ENCODE measurements at regions not wholly inside any gene's neighbourhood (a gene's known extent, or its start where the extent isn't known, plus 50 kb on each side); places are given as distances from the start of the nearest gene placed in this dataset.

- DNase-seq (ENCODE audit: low spot score): no peak
Observed at GRCh38 chr9:96087669-96088299, 212.3 kb downstream of the ERCC6L2 start.

- no peak for DNase-seq (ENCODE audit: low spot score)
Observed at GRCh38 chr9:96086936-96087571, 211.6 kb downstream of the ERCC6L2 start.

GRCh38 chr9:96085491-96086143, 210.1 kb downstream of the ERCC6L2 start:
- DNase-seq (ENCODE audit: low spot score): no peak

GRCh38 chr9:96084331-96084734, 208.8 kb downstream of the ERCC6L2 start:
- DNase-seq (ENCODE audit: low spot score): no peak

DNA sequence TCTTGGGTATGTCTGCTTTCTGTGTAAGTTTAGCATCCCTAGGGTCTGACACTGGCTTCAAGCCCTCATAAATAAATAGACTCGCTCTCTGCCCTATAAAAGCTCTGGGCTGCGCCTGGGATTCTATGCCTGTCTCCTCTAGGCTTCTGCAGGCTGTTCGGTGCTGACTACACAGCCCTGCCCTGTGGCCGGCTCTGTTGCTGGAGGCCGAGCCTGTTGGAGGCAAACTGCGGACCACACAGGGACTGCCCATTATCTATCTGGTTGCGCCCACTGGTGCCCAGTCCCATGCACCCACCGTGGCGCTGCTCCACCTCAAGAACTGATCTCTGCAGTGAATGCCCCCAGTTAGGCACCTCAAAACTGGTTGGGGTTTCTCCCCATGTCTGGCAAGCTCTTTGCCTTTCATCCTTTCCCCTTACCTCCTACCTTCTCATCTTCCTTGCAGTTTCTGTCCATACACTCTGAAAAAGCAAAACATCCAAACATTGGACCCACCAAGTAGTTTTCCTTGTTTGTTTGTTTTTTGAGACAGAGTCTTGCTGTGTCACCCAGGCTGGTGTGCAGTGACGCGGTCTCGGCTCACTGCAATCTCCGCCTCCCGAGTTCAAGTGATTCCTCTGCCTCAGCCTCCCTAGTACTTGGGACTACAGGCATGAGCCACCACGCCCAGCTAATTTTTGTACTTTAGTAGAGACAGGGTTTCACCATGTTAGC, 207.2 kb downstream of the ERCC6L2 start:
- no peak for DNase-seq (ENCODE audit: low spot score)

DNA sequence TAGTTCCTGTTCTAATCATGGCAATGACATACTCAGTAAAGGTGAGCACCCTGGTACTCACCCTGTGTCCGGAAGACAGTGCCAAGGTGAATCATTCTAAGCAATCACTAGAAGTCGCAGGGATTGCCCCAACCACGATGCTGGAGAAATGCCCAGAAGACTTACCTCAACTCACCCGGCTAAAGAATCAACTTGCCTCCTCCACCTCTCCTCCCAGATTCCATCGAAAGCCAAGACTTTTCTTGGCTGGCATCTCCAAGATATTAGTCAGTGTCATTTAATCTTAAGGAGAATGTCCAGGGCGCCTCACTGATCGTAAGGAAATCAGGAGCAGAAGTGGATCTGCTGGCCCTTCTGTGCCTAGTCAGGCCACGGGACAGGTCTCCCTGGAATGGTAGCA, 204.9 kb downstream of the ERCC6L2 start:
- no peak for DNase-seq (ENCODE audit: low spot score)

GRCh38 chr9:96079779-96080178, 204.3 kb downstream of the ERCC6L2 start:
- DNase-seq (ENCODE audit: low spot score): no peak

GRCh38 chr9:96078897-96079490, 203.5 kb downstream of the ERCC6L2 start:
- DNase-seq (ENCODE audit: low spot score): no peak

GRCh38 chr9:96075757-96076156, 200.3 kb downstream of the ERCC6L2 start:
- DNase-seq (ENCODE audit: low spot score): no peak

DNA sequence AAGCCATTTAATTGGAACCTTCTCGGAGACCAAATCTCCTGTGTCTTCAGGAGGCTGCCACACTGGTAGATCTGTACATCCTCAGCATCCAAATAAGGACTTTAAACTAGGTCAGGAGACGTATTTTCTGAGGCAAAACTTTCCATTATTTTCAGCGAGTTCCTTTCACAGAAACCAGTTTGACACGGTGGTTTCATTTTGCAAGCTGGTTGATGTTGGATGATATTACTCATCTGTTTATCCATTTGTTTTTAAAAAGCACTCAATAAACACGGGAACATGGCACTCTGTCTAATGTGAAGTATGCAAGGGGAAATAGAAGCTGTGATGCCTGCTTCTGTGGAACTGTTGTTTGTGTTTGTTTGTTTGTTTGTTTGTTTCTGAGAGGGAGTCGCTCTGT, 199.6 kb downstream of the ERCC6L2 start:
- DNase-seq (ENCODE audit: low spot score): no peak

DNA sequence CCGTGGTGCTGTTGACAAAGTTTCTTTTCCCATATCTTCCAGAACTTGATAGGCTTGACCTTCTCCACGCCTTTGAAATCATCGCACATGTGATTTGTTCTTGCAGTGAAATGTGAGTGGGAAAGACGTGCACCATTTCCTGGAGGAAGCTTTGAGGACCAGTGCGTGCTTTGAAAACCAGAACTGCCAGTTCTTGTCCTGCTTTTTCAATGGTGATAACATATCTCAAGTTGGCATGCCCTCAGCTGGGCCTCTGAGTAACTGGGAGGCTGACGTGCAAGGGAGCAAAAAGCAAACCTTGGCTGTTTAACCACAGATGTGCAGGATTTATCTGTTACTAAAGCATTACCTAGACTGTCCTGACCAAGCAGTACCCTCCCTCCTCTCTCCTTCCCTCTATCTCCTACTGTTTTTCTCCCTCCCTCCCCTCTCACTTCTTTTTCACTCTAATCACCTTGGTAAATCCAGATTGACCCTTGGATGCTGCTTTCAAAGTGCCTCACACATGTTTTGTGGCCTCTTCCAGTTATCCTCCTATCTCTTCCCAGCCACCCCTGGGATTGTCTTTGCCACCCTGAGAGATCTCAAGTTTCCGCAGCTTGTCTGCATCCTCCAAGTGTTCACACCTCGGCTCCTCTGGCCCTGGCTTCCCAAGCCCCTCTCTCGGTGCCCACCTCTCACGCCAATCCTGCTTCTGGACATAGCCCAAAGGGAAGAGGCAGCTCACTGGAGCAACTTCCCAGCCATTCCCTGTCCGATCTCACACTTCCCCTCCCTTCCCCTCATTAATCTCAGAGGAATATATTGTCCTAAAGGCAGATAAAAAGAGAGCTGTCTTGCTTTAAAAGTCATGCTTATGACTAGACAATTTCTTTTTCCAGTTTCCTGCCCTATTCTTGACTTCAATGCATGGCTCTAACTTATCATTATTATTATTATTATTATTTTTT, 198.3 kb downstream of the ERCC6L2 start:
- DNase-seq (ENCODE audit: low spot score): no peak

DNA sequence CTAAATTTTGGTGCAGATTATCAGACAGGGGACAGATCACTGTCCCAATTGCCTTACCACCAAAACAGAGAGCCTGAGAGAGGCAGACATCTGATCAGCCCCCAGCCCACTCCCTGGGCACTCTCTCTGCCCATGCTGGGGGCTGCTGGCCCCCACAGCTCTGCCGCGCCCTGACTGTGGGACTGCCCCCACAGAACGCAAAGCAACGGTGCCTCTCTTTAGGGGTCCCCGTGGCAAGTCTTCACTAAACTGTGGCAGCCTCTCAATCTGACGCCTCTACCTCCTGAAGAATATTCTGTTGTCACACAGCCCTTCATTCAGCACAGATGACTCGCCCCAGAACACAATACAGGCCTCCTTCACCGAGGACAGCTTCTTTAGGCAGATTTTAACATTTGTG, 197.4 kb downstream of the ERCC6L2 start:
- DNase-seq (ENCODE audit: low spot score): no peak

DNA sequence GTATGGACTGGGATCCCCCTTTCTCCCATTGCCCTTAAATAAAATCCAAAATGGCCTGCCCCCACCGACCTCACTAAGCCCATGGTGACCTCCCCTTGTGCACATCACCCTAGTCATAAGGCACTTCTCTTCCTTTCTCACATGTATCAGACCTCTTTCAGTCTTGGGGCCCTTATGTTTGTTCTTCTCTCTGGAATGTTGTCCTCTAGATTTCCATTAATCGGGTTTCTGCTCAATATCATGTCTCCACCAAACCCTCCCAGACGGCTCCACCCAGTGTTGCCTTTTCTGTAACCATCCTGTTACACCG, 196.3 kb downstream of the ERCC6L2 start:
- no peak for DNase-seq (ENCODE audit: low spot score)

DNA sequence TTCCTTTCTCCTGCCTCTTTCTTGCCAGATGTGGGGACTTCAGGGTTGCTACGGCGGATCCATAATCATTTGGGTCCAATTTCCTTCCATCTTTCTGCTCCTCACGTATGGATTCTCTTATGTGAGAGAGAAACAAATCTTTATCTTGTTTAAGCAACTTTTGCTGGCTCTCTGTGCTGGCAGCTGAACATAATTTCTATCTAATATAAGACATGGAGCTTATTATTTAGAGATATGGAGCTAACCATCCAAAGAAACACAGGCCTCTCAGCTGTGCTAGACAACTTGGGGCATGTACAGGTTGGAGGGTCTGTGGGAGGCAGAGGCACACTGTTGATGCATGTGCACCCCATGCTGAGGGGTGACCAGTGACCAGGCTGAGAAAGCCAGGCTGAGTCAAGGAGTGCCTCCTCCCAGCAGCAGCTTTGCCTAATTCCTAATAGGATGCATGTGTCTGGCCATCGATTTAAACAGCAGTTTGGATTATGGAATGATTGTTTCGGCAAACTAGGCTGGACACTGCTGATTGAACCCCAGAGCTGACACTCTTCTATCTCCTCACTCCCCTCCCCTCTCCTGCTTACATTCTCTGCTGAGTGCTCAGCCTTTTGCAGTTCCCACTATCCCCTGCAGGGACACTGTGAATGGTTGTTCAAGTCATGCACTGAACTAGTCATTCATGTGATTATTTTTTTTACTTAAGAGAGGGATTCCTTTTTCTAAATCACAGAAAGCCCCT, 195.8 kb downstream of the ERCC6L2 start:
- peak; percentile 44 for DNase-seq (ENCODE audit: low spot score)

- no peak for DNase-seq (ENCODE audit: low spot score)
Observed at GRCh38 chr9:96069629-96070220, 194.2 kb downstream of the ERCC6L2 start.

DNA sequence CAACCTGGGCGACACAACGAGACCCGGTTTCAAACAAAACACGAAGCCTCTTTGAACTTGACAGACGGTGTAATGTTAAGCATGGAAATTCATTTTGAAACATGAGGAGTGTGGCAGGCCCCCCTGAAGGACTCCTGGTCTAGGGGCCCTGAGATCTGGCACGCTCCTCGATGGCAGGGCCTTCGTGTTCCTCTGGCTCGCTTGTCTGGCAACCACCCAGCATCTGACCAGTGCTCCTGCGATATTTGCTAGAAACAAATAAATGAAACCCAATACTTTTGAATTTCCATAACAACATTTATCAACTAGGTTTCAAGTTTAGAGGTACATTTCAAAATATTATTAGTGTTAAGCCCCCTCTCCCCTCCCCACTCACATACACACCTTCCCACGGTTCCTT, 193.0 kb downstream of the ERCC6L2 start:
- DNase-seq (ENCODE audit: low spot score): no peak

DNA sequence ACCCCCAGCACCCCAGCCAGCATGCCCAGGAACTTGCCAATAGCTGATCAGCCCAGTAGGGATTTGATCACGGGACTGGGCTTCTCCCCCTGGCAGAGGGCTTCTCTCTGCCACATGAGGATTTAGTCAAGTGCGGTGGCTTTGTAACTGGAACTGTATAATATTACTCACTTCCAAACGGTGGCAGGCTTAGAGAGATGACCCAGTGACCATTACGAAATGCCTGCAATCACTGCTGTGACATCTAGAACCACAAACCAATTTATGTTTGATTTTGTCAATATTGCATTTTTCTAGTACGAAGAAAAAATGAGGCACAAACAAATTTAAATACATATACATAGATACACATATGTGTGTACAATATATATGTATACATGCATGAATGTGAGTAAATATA, 192.1 kb downstream of the ERCC6L2 start:
- DNase-seq (ENCODE audit: low spot score): no peak

DNA sequence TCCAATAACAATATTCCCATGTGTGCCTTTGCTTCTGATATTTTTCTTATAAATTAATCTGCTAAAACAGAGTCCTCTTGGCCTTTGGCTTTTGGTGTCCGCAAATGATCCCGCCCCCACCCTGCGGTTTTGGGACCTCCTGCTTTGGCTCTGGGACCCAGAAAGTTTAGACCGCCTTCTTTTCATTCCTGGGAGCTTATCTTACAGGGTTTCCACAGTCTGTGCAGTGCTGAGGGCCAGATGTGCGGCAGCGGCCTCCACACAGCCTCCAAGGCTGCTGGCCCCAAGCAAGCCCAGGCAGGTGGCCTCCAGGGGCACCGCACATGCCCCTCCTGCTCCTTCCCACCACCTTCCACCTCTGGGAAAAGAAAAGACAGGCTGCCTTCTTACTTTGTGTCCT, 191.5 kb downstream of the ERCC6L2 start:
- no peak for DNase-seq (ENCODE audit: low spot score)

- no peak for DNase-seq (ENCODE audit: low spot score)
Observed at GRCh38 chr9:96065482-96066251, 190.2 kb downstream of the ERCC6L2 start.

Measured in Ammon's horn (tissue), 1 donor.